ENCODE measurements at regions not wholly inside any gene's neighbourhood (a gene's known extent, or its start where the extent isn't known, plus 50 kb on each side); places are given as distances from the start of the nearest gene placed in this dataset.

- H3K27me3 Mint-ChIP-seq (ENCODE audit: low read depth): peaks cover 9% of the 10 kb centered on the region
- no peaks in the 10 kb centered on the region for H3K36me3 Mint-ChIP-seq (ENCODE audit: low read depth)
- no peaks in the 10 kb centered on the region for H3K4me1 Mint-ChIP-seq (ENCODE audit: low read depth)
- H3K4me3 Mint-ChIP-seq: no peak overlapping the region
- H3K27ac Mint-ChIP-seq: no peak overlapping the region
- H3K9me3 Mint-ChIP-seq: no peaks in the 10 kb centered on the region
These were observed 376.6 kb downstream of the EIPR1 start for GRCh38 chr2:3000968-3001367.

GRCh38 chr2:3000125-3000524 lies 377.5 kb downstream of the EIPR1 start:
- H3K27ac Mint-ChIP-seq: no peak overlapping the region
- H3K27me3 Mint-ChIP-seq (ENCODE audit: low read depth): peaks cover 9% of the 10 kb centered on the region
- H3K9me3 Mint-ChIP-seq: no peaks in the 10 kb centered on the region
- H3K36me3 Mint-ChIP-seq (ENCODE audit: low read depth): no peaks in the 10 kb centered on the region
- H3K4me3 Mint-ChIP-seq: no peak overlapping the region
- H3K4me1 Mint-ChIP-seq (ENCODE audit: low read depth): no peaks in the 10 kb centered on the region

GRCh38 chr2:2998971-2999370 lies 378.6 kb downstream of the EIPR1 start:
- H3K27me3 Mint-ChIP-seq (ENCODE audit: low read depth): peaks cover 9% of the 10 kb centered on the region
- H3K9me3 Mint-ChIP-seq: no peaks in the 10 kb centered on the region
- H3K27ac Mint-ChIP-seq: no peak overlapping the region
- H3K4me3 Mint-ChIP-seq: no peak overlapping the region
- no peaks in the 10 kb centered on the region for H3K4me1 Mint-ChIP-seq (ENCODE audit: low read depth)
- H3K36me3 Mint-ChIP-seq (ENCODE audit: low read depth): no peaks in the 10 kb centered on the region

GRCh38 chr2:2993172-2993692 lies 384.4 kb downstream of the EIPR1 start:
- Mint-ChIP-seq H3K4me1 (ENCODE audit: low read depth) (no peaks in the 10 kb centered on the region), H3K27ac (no peak overlapping the region), H3K9me3 (peaks cover 6% of the 10 kb centered on the region), H3K36me3 (ENCODE audit: low read depth) (no peaks in the 10 kb centered on the region), H3K27me3 (ENCODE audit: low read depth) (peaks cover 3% of the 10 kb centered on the region), H3K4me3 (no peak overlapping the region)

DNA sequence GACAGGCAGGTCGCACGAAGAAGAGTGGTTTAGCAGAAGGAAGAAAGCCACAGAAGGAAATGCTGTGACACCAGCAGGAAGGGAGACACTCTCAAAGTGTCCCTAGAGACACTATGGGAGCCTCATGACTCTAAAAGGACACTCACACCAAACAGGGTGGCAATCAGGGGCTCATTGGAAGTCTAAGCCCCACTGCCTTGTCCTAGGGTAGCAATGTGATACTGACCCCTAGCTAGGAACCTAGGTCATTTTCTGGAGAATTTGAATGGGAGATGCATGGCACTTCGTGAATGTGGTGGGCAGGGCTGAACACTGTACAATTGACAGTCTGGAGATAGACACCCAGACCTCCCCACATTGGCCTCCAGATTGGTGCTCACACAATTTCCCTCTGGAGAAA lies 385.0 kb downstream of the EIPR1 start:
- no peaks in the 10 kb centered on the region for H3K4me1 Mint-ChIP-seq (ENCODE audit: low read depth)
- no peaks in the 10 kb centered on the region for H3K36me3 Mint-ChIP-seq (ENCODE audit: low read depth)
- peaks cover 3% of the 10 kb centered on the region for H3K27me3 Mint-ChIP-seq (ENCODE audit: low read depth)
- H3K4me3 Mint-ChIP-seq: no peak overlapping the region
- H3K27ac Mint-ChIP-seq: no peak overlapping the region
- H3K9me3 Mint-ChIP-seq: peaks cover 6% of the 10 kb centered on the region

DNA sequence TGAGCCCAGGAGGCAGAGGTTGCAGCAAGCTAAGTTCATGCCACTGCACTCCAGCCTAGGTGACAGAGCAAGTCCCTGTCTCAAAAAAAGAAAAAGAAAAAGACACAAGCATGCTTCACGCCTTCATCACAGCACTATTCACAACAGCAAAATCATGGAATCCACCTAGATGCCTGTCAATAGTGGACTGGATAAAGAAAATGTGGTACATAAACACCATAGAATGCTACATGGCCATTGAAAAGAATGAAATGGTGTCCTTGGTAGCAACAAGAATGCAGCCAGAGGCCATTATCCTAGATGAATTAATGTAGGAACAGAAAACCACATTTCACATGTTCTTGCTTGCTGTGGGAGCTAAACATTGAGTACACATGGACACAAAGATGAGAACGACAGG lies 392.6 kb downstream of the EIPR1 start:
- Mint-ChIP-seq H3K9me3 (peaks cover 4% of the 10 kb centered on the region), H3K4me3 (no peak overlapping the region), H3K27me3 (ENCODE audit: low read depth) (no peaks in the 10 kb centered on the region), H3K36me3 (ENCODE audit: low read depth) (no peaks in the 10 kb centered on the region), H3K27ac (no peak overlapping the region), H3K4me1 (ENCODE audit: low read depth) (no peaks in the 10 kb centered on the region)

DNA sequence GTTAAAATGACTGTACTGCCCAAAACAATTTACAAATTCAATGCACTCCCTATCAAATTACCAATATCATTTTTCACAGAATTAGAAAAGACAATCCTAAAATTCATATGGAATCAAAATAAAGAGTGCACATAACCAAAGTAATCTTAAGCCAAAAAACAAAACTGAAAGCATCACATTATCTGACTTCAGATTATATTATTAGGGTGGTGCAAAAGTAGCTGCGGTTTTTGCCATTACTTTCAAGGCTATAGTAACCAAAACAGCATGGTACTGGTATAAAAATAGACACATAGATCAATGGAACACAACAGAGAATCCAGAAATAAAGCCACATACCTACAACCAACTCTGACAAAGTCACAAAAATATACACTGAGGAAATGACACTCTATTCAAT lies 396.6 kb downstream of the EIPR1 start:
- Mint-ChIP-seq H3K4me3 (no peak overlapping the region), H3K27ac (no peak overlapping the region), H3K36me3 (ENCODE audit: low read depth) (no peaks in the 10 kb centered on the region), H3K9me3 (no peaks in the 10 kb centered on the region), H3K4me1 (ENCODE audit: low read depth) (no peaks in the 10 kb centered on the region), H3K27me3 (ENCODE audit: low read depth) (peaks cover 4% of the 10 kb centered on the region)

- Mint-ChIP-seq H3K4me3 (no peak overlapping the region), H3K4me1 (ENCODE audit: low read depth) (no peaks in the 10 kb centered on the region), H3K27me3 (ENCODE audit: low read depth) (peaks cover 4% of the 10 kb centered on the region), H3K27ac (no peak overlapping the region), H3K36me3 (ENCODE audit: low read depth) (no peaks in the 10 kb centered on the region), H3K9me3 (no peaks in the 10 kb centered on the region)
These were observed 402.6 kb downstream of the EIPR1 start for GRCh38 chr2:2974982-2975381.

DNA sequence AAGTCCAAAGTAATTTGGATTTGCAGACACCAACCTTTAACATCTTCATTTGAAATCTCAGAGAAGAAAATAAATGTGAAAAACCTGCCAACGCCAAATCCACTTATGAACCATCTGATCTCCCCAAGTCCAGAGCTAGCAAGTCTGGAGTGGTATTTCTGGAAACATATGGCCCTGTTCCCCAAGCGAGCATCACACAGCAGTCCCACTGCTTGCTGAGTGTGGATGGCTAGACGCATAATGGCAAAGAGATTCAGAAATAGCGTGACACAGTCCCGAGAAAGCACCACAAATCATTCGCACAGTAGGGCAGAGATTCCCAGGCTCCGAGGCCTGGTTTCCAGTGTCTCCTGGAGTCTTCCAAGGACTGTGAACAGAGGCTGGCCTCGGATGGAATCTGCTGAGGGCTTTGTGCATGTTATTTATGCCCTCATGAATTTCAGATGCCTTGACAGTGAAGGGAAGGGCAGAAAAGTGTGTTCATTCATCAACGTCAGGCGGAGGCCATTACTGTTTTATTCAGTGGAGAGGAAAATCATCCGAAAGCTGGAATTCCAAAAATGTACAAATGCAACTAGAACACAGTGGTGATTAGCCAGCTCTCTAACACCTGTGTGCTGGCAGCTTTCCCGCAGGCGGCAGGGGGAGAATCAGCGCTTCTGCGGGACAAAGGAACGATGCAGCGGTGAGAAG lies 417.0 kb downstream of the EIPR1 start:
- Mint-ChIP-seq H3K4me1 (ENCODE audit: low read depth) (no peaks in the 10 kb centered on the region), H3K27ac (no peak overlapping the region), H3K4me3 (no peak overlapping the region), H3K36me3 (ENCODE audit: low read depth) (no peaks in the 10 kb centered on the region), H3K27me3 (ENCODE audit: low read depth) (no peaks in the 10 kb centered on the region), H3K9me3 (no peaks in the 10 kb centered on the region)

DNA sequence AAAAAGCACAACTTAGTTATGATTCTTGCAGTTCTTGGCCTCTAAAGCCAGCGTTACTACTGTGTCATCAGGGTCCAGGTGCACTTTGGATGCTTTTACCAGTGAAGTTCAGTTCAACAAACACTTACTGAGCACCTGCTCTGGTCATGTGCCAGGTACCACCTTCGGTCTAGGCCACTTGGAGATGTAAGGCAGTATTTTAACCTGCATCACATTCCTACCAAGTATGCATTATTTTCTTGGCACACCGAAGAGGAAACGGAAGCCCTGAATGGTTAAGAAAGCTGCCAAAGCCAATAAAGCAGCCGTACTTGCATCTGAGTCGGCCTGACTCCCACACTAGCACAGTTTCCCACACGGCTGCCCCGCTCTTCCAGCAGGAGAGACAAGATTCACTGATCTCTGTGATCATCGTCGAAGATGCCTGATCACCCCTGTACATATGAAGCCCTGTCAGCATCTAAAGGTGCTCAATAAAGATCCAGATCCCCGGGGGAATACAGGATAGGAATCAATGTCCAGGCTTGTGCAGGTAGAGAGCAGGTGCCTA lies 427.1 kb downstream of the EIPR1 start:
- no peak overlapping the region for H3K4me3 Mint-ChIP-seq
- no peaks in the 10 kb centered on the region for H3K9me3 Mint-ChIP-seq
- no peaks in the 10 kb centered on the region for H3K27me3 Mint-ChIP-seq (ENCODE audit: low read depth)
- H3K27ac Mint-ChIP-seq: no peak overlapping the region
- no peaks in the 10 kb centered on the region for H3K4me1 Mint-ChIP-seq (ENCODE audit: low read depth)
- no peaks in the 10 kb centered on the region for H3K36me3 Mint-ChIP-seq (ENCODE audit: low read depth)

- Mint-ChIP-seq H3K4me3 (no peak overlapping the region), H3K27ac (no peak overlapping the region), H3K27me3 (ENCODE audit: low read depth) (no peaks in the 10 kb centered on the region), H3K36me3 (ENCODE audit: low read depth) (no peaks in the 10 kb centered on the region), H3K4me1 (ENCODE audit: low read depth) (no peaks in the 10 kb centered on the region), H3K9me3 (no peaks in the 10 kb centered on the region)
These were observed 430.2 kb downstream of the EIPR1 start for GRCh38 chr2:2947406-2947805.

GRCh38 chr2:2942906-2943305 lies 434.7 kb downstream of the EIPR1 start:
- Mint-ChIP-seq H3K4me1 (ENCODE audit: low read depth) (no peaks in the 10 kb centered on the region), H3K36me3 (ENCODE audit: low read depth) (no peaks in the 10 kb centered on the region), H3K4me3 (no peak overlapping the region), H3K27me3 (ENCODE audit: low read depth) (no peaks in the 10 kb centered on the region), H3K27ac (no peak overlapping the region), H3K9me3 (no peaks in the 10 kb centered on the region)

GRCh38 chr2:2942225-2942624 lies 435.4 kb downstream of the EIPR1 start:
- H3K4me1 Mint-ChIP-seq (ENCODE audit: low read depth): no peaks in the 10 kb centered on the region
- no peaks in the 10 kb centered on the region for H3K36me3 Mint-ChIP-seq (ENCODE audit: low read depth)
- no peak overlapping the region for H3K4me3 Mint-ChIP-seq
- H3K27me3 Mint-ChIP-seq (ENCODE audit: low read depth): no peaks in the 10 kb centered on the region
- H3K27ac Mint-ChIP-seq: no peak overlapping the region
- peaks cover 1% of the 10 kb centered on the region for H3K9me3 Mint-ChIP-seq

GRCh38 chr2:2941205-2941604 lies 436.4 kb downstream of the EIPR1 start:
- Mint-ChIP-seq H3K4me3 (no peak overlapping the region), H3K9me3 (peaks cover 7% of the 10 kb centered on the region), H3K36me3 (ENCODE audit: low read depth) (no peaks in the 10 kb centered on the region), H3K27me3 (ENCODE audit: low read depth) (no peaks in the 10 kb centered on the region), H3K4me1 (ENCODE audit: low read depth) (no peaks in the 10 kb centered on the region), H3K27ac (no peak overlapping the region)

DNA sequence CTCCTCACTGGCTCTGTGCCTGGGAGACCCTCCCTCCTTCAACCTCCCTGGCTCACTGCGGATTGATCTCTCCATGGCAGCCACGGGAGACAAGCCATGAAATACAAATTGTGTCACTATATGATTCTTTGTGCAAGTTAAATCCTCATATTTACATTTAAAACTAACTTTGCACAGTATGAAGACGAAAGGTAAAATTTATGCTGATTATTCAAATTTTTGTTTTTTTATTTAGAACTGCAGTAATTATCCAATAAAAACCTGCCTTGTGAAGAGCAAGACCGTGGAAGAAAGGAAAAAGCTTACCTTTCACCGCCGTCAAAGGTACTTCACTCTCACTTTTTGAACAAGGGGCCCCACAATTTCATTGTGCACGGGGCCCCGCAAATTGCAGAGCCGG lies 436.9 kb downstream of the EIPR1 start:
- Mint-ChIP-seq H3K9me3 (peaks cover 7% of the 10 kb centered on the region), H3K27me3 (ENCODE audit: low read depth) (no peaks in the 10 kb centered on the region), H3K27ac (no peak overlapping the region), H3K36me3 (ENCODE audit: low read depth) (no peaks in the 10 kb centered on the region), H3K4me1 (ENCODE audit: low read depth) (no peaks in the 10 kb centered on the region), H3K4me3 (no peak overlapping the region)

Data from T-helper 1 cell treated with Interleukin-12 subunit alpha and Interleukin-12 subunit beta and Interleukin-4 antibody, amounts not matched to agents 30 μg/mL and 1 μg/mL, for 36 hours (primary cell).